ENCODE measurements at regions not wholly inside any gene's neighbourhood (a gene's known extent, or its start where the extent isn't known, plus 50 kb on each side); places are given as distances from the start of the nearest gene placed in this dataset.

DNA sequence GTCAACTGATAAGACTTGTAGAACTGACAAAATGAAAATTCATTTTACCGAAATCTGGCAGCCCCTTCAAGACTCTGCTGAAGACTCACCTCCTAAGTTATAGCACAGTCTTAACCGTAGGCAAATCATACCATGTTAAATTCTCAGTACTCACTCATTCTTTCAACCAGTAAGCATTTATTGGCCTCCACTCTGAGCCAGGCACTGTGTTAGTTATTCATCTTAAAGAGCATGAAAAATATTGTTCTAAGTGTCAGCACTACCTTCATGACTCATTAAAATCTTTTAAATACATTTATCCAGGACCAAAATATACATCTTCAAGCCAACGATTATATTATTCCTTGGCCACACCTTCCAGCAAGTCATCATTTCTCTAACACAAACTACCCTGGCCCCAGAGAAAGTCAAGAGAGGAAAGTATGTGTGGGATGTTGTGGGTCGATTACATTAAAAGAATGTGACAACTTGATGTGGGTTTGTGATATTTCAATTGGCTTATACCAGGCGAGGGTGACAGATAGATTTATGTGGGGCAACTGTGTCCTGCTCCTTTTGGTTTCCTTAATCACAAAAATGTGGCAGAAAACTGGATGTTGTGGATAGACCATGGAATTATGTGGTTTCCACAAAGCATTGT lies 55.0 kb downstream of the TMEM30B start:
- DNase-seq: no peak

GRCh38 chr14:61225344-61225743 lies 55.8 kb downstream of the TMEM30B start:
- DNase-seq: no peak

DNA sequence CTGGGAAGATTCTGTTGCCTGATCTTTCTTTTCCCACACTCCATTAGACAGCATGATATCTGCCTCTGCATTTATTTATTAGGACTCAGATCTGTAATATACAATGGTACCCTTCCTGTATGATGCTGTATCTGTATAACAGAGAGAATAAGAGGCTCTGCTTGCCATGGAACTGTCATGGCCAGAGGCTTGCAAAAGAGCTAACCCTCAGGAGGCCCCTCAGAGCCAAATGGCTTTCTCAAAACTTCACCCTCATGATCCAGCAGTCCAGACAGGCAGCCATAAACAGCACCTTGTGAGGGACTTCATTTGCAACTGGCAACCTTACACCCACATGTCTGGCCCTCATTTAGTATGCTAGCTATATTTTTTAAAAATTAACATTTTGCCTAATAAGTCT lies 57.6 kb downstream of the TMEM30B start:
- no peak for DNase-seq

DNA sequence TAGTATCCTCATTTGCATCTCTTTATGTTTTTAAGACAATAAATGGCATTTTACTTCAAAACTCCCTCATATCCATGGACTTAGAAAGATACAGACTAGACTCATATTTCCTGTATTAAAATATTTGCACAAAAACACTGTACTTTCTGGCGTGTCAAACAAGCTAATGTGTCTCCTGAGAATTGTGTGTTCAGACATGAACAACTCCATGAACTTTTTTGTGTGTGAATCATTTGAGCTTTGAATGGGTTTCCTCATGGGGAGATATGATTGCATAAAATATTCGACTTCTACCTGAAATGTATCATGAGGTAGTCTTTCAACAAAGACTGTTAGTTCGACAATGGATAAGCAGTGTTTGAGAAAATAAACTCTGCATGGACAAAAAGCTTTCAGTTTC lies 58.8 kb downstream of the TMEM30B start:
- DNase-seq: no peak

DNA sequence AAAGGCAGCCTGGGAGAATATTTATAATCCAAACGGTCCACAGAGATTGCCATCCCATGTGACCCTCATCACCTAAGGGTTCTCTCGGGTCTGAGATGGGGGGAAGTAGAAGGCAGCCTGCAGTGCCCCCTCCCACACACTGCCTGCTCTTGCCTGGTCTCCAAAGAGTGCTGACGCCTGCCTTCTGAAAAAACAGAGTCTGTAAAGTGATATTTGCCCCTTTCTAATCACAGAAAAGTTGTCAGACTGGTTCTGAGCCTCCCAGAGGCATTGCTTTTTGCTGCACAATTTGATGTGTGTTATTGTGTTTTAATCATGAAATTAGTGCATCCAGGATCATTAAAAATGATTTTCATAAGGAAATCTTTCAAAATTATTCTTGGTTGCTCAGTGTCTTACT lies 59.2 kb downstream of the TMEM30B start:
- DNase-seq: no peak

DNA sequence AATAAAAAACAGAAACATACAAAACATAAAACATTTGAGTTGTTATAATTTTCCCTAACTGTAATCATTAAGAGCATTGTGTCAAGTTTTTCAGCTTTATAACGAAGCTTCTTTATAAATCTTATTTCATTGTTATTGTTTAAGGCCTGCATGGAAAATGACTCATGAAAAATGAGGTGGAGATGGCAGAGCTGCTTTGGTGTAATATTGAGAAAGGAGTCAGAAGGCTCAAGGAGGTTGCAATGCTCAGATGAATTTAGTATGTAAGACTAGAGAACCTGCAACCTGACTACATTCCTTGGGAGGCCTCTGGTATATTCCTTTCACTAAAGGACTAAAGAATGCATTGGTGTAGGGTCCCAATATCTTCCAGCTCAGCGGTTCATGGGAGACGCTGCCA lies 61.5 kb downstream of the TMEM30B start:
- no peak for DNase-seq

GRCh38 chr14:61219256-61219655 lies 61.9 kb downstream of the TMEM30B start:
- no peak for DNase-seq

DNA sequence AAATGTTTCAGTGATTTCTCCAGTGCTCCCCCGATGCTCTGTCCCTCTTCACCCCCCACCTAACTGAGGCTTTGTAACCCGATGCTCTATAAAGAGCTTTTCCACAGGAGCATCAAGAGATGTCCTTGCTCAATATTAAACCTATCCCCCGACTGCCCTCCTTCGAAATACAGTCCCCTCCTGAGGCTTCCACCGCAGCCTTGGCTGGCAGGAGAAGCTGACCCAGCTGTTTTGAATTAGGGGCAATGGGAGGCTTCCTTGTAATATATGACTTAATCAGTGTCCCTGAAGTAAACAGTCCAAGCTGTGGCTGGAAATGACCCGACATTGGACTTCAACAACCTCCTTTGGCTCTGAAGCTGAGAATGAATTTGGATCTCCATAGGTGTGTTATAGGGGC lies 62.4 kb downstream of the TMEM30B start:
- no peak for DNase-seq

DNA sequence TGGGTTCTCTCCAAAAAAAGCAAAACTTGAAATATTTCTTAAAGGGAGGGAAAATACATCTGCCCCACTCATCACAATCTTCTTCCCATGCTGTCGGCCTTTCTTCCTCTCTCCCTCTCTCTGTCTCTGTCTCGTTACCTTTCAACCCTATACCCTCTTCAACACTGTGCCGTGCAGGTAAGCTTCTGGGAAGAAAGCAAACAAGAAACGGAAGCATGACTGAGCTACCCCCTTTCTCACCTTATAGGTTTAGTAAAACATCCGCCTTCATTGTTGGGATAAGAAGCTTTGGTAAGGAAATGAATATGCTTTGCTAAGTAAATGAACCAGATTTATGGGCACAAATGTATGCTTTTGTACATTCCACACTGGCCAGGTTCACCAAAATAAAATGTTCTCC lies 63.0 kb downstream of the TMEM30B start:
- DNase-seq: no peak

DNA sequence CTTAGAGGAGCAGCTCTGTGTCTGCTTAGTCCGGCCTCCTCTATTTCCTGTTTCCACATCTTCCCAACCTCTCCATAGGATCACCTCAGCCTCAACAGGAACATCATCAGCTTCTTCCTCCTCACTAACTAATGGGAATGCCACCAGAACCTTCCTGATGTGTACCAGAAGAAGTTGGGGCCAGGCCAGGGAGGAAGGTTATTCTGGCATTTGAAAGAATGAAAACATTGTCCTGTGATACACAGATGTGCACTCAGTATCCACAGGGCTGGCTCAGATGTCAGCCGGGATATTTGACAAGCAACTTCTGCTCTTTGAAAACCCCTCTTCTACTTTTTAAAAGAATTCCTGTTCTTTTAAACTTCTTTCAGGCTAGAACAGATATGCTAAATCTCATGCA lies 63.6 kb downstream of the TMEM30B start:
- DNase-seq: no peak

DNA sequence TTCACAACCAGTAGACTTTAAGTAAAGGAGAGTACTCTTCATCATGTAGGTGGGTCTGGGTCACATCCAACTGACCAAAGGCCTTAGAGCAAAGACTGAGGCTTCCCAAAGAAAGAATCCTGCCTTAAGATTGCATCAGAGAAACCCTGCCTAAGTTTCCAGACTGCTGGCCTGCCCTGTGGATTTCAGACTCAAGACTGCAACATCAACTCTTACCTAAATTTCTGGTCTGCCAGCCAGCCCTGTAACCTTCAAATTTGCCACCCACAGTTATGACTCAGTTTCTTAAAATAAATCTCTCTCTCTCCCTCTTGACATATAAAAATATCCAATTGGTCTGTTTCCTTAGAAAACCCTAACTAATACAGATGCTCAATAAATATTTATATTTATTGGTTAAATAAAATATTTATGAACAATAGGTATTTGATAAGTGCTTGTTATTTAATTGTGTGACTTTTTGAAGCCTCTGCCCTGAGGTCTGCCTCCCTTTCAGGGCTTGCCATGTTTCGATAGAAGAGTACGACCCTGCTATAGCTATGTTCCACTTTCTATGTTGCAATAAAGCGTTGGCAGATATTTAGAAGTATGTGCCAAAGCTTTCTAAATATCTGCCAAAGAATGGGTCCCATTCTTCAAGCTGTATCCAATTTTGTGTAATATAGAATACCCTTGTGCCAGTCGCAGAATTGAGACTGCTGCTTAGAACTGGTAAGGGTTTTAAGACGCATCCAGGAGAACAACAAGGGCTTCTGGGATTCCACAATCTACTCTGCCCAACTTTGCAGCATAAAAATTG lies 65.7 kb downstream of the TMEM30B start:
- no peak for DNase-seq

- DNase-seq: no peak
Measured at GRCh38 chr14:61213920-61214319, 67.2 kb downstream of the TMEM30B start.

GRCh38 chr14:61213191-61213621 lies 67.9 kb downstream of the TMEM30B start:
- DNase-seq: no peak

- no peak for DNase-seq
Measured at GRCh38 chr14:61212546-61212945, 68.6 kb downstream of the TMEM30B start.

- no peak for DNase-seq
Measured at GRCh38 chr14:61211476-61212255, 69.5 kb downstream of the TMEM30B start.

DNA sequence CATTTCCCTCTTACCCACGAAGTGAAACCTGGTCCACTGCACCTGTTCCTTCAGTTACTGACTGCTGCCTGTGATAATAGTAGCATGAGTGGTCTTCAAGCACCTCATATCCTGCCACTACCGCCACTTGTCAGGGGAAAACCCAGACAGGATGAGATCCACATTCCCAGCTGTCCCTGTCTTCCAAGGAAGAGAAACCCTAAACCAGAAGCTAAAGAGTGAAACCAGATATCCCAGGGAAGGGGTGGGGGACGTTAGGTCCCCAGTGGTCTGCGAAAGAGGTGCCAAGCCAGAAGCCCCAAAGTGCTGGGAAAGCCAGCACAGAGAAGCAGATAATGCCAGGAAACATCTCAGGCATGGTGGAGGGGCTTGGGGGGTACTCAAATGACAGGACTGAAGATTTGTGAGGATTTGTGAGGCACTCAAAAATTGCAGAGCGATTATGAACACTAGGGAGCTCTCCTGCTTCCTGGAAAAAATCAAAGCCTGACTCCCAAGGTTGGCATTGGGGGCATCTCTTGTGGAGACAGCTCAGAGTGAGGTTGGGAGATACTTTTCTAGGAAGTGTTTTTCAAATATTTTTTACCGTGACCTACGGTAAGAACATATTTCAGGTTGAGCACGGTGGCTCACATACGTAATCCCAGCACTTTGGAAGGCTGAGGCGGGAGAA lies 77.9 kb downstream of the TMEM30B start:
- DNase-seq: no peak

GRCh38 chr14:61202124-61202523 lies 79.0 kb downstream of the TMEM30B start:
- no peak for DNase-seq

DNA sequence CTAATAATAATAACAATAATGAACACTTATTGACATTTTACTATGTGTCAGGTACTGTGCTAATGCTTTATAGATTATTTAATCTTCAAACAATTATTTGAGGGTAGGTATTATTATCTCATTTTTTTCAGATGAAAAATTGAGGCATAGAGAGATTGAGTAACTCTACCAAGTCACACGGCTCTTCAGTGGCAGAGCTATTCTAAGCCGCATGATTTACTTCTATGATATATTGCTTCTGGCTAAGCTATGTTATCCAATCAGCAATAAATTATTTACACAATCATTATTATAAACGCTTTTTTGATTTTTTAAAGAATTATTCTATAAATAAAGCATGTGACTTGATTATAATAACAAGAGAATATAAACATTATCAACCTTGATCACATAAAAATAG lies 80.0 kb downstream of the TMEM30B start:
- DNase-seq: no peak

- DNase-seq: no peak
Measured at GRCh38 chr14:61197416-61197815, 83.7 kb downstream of the TMEM30B start.

DNA sequence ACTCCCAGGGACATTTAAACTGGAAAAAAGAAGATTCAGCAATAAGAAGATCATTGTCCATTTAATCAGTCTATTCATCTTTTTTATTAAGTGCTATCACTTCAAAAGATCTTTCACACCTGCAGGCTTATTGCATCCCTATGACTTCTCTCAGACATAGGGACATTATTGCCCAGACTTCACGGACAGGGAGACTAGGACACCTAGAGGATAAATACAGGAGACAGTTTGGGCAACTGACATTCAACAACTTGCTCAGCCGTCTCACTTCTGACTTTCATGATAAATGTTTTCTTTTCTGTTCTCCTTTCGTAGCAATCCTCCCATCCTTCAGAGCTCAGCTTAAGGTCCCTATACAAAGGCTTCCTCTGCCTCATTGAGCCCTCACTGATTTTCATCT lies 84.3 kb downstream of the TMEM30B start:
- DNase-seq: no peak

DNA sequence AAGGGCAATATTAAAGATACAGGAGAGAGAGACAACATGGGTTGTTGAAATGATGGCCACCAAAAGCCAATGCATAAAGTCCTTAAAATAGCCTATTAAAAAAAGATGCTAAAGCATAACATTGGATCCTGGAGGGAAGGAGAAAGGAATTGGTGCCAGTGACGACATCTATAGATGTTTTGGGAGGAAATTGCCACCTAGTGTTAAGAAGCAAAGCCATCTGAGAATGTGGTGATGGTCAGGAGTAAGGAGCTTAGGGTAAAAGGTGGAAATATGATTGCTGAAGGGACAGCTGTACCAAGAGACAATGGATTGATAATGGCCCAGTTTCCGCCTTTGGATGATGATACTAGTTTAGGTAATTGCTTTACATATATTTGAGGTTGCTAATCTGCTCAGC lies 85.1 kb downstream of the TMEM30B start:
- DNase-seq: no peak

GRCh38 chr14:61193476-61193875 lies 87.7 kb downstream of the TMEM30B start:
- DNase-seq: no peak
